ENCODE measurements at regions not wholly inside any gene's neighbourhood (a gene's known extent, or its start where the extent isn't known, plus 50 kb on each side); places are given as distances from the start of the nearest gene placed in this dataset.

- TF ChIP-seq CTCF (IDR thresholded peaks at IDR 0.05) (peak; percentile 51; the same call in 1 of the 2 replicates), POLR2AphosphoS5 (IDR thresholded peaks at IDR 0.05; ENCODE audit: low read depth, low read length) (no peak), REST (IDR thresholded peaks at IDR 0.05; ENCODE audit: insufficient read depth in 1 of 2, low read depth in 2 of 2, low read length in 1 of 2) (no peak)
These were observed 176.9 kb upstream of the MC4R start for GRCh38 chr18:60549338-60549960.
